Liver (tissue), 3 donors: ENCODE measurements at regions not wholly inside any gene's neighbourhood (a gene's known extent, or its start where the extent isn't known, plus 50 kb on each side); places are given as distances from the start of the nearest gene placed in this dataset.

Source experiments
- CTCF ChIP-seq: fragments of 150-350 bp; IDR thresholded peaks from 2 replicates; pipeline ENCODE4 v1.5.1; 2017; ENCODE audit warnings: improper control_type of control experiment, low read depth, low read length; ENCODE audit not compliant: missing input control
- JUND ChIP-seq, 2 donors: IDR thresholded peaks; 2 replicates each; pipeline ENCODE4 v1.6.1; 2016; ENCODE audit warnings: antibody characterized with exemption in 2 of 2
- REST ChIP-seq: IDR thresholded peaks from 2 replicates; pipeline ENCODE4 v1.6.1; 2016; ENCODE audit warnings: antibody characterized with exemption, mild to moderate bottlenecking
- TAF1 ChIP-seq: conservative IDR thresholded peaks from 2 replicates; pipeline ENCODE4 v1.6.1; 2016; ENCODE audit warnings: antibody characterized with exemption, mild to moderate bottlenecking
- donor health status: healthy.
- donor health status: healthy.

- TF ChIP-seq JUND (IDR thresholded peaks at IDR 0.05) (no peak), REST (no peak), TAF1 (no peak), CTCF (no peak)
Measured at GRCh38 chr1:87194856-87195255, 133.8 kb upstream of the LMO4 start.
